ENCODE measurements at regions not wholly inside any gene's neighbourhood (a gene's known extent, or its start where the extent isn't known, plus 50 kb on each side); places are given as distances from the start of the nearest gene placed in this dataset.

- no peak overlapping the region for H3K27ac ChIP-seq (ENCODE audit: low read depth, low read length)
- H3K9me3 ChIP-seq (ENCODE audit: control insufficient read depth, insufficient read depth, low read length): no peaks in the 10 kb centered on the region
- H3K4me1 ChIP-seq (ENCODE audit: control insufficient read depth, low read length): peaks cover 21% of the 10 kb centered on the region
- H3K79me2 ChIP-seq (ENCODE audit: control insufficient read depth, low read length): no peaks in the 10 kb centered on the region
- H3K9me2 ChIP-seq (replicated peaks; ENCODE audit: control insufficient read depth, low read length): no peaks in the 10 kb centered on the region
- H3K27me3 ChIP-seq (ENCODE audit: control insufficient read depth, low read length): no peaks in the 10 kb centered on the region
- no peaks in the 10 kb centered on the region for H3K36me3 ChIP-seq (ENCODE audit: control insufficient read depth, low read length)
- no peak overlapping the region for H3K4me3 ChIP-seq (ENCODE audit: low read length)
- no peaks in the 10 kb centered on the region for H4K20me1 ChIP-seq (ENCODE audit: control insufficient read depth, insufficient read depth, low read depth, low read length)
- H3K4me2 ChIP-seq (ENCODE audit: low read length): no peak overlapping the region
- TF ChIP-seq EZH2phosphoT487 (IDR thresholded peaks at IDR 0.05; ENCODE audit: borderline replicate concordance, low read length): no peak
- no peak for TF ChIP-seq CTCF (IDR thresholded peaks at IDR 0.05; ENCODE audit: low read depth, low read length, poor library complexity, severe bottlenecking)
- H3F3A ChIP-seq (ENCODE audit: control insufficient read depth, insufficient read depth): no peaks in the 10 kb centered on the region
Measured at GRCh38 chr21:35219291-35219690, 170.2 kb upstream of the RUNX1 start.

- Histone ChIP-seq H3K9me2 (replicated peaks; ENCODE audit: control insufficient read depth, low read length) (no peaks in the 10 kb centered on the region), H3K4me3 (ENCODE audit: low read length) (no peak overlapping the region), H3F3A (ENCODE audit: control insufficient read depth, insufficient read depth) (no peaks in the 10 kb centered on the region), H3K27me3 (ENCODE audit: control insufficient read depth, low read length) (no peaks in the 10 kb centered on the region), H3K27ac (ENCODE audit: low read depth, low read length) (no peak overlapping the region), H3K4me1 (ENCODE audit: control insufficient read depth, low read length) (peaks cover 9% of the 10 kb centered on the region), H3K79me2 (ENCODE audit: control insufficient read depth, low read length) (no peaks in the 10 kb centered on the region), H4K20me1 (ENCODE audit: control insufficient read depth, insufficient read depth, low read depth, low read length) (no peaks in the 10 kb centered on the region), H3K4me2 (ENCODE audit: low read length) (no peak overlapping the region), H3K36me3 (ENCODE audit: control insufficient read depth, low read length) (no peaks in the 10 kb centered on the region), H3K9me3 (ENCODE audit: control insufficient read depth, insufficient read depth, low read length) (no peaks in the 10 kb centered on the region)
- TF ChIP-seq CTCF (IDR thresholded peaks at IDR 0.05; ENCODE audit: low read depth, low read length, poor library complexity, severe bottlenecking): no peak
- TF ChIP-seq EZH2phosphoT487 (IDR thresholded peaks at IDR 0.05; ENCODE audit: borderline replicate concordance, low read length): no peak
Measured at GRCh38 chr21:35217504-35218060, 168.5 kb upstream of the RUNX1 start.

- no peak overlapping the region for H3K27ac ChIP-seq (ENCODE audit: low read depth, low read length)
- H4K20me1 ChIP-seq (ENCODE audit: control insufficient read depth, insufficient read depth, low read depth, low read length): no peaks in the 10 kb centered on the region
- no peaks in the 10 kb centered on the region for H3K79me2 ChIP-seq (ENCODE audit: control insufficient read depth, low read length)
- peaks cover 3% of the 10 kb centered on the region for H3K4me1 ChIP-seq (ENCODE audit: control insufficient read depth, low read length)
- H3K4me3 ChIP-seq (ENCODE audit: low read length): no peak overlapping the region
- no peak overlapping the region for H3K4me2 ChIP-seq (ENCODE audit: low read length)
- H3K27me3 ChIP-seq (ENCODE audit: control insufficient read depth, low read length): no peaks in the 10 kb centered on the region
- no peak for TF ChIP-seq CTCF (IDR thresholded peaks at IDR 0.05; ENCODE audit: low read depth, low read length, poor library complexity, severe bottlenecking)
- TF ChIP-seq EZH2phosphoT487 (IDR thresholded peaks at IDR 0.05; ENCODE audit: borderline replicate concordance, low read length): no peak
- H3K36me3 ChIP-seq (ENCODE audit: control insufficient read depth, low read length): no peaks in the 10 kb centered on the region
- no peaks in the 10 kb centered on the region for H3K9me2 ChIP-seq (replicated peaks; ENCODE audit: control insufficient read depth, low read length)
- H3F3A ChIP-seq (ENCODE audit: control insufficient read depth, insufficient read depth): no peaks in the 10 kb centered on the region
- no peaks in the 10 kb centered on the region for H3K9me3 ChIP-seq (ENCODE audit: control insufficient read depth, insufficient read depth, low read length)
Measured at GRCh38 chr21:35216996-35217395, 167.9 kb upstream of the RUNX1 start.

Data from DOHH2 (cell line).